ENCODE measurements at regions not wholly inside any gene's neighbourhood (a gene's known extent, or its start where the extent isn't known, plus 50 kb on each side); places are given as distances from the start of the nearest gene placed in this dataset.

GRCh38 chr3:83649692-83650091 is 1309.1 kb upstream of the CADM2 start:
- DNase-seq (ENCODE audit: low read depth, low spot score) = no peak
- Histone ChIP-seq H3K4me1 (ENCODE audit: insufficient read depth, insufficient read length) (no peaks in the 10 kb centered on the region), H3K4me3 (ENCODE audit: insufficient read length, low read depth) (no peak overlapping the region), H3K9ac (ENCODE audit: insufficient read length, low read depth) (no peak overlapping the region), H3K27me3 (ENCODE audit: insufficient read depth, insufficient read length) (no peaks in the 10 kb centered on the region), H3K36me3 (ENCODE audit: insufficient read depth, insufficient read length, low read length) (no peaks in the 10 kb centered on the region), H3K9me3 (ENCODE audit: insufficient read depth, low read length) (no peaks in the 10 kb centered on the region)
- no peak for TF ChIP-seq ZNF274 (IDR thresholded peaks at IDR 0.05; ENCODE audit: low read depth, low read length)

DNA sequence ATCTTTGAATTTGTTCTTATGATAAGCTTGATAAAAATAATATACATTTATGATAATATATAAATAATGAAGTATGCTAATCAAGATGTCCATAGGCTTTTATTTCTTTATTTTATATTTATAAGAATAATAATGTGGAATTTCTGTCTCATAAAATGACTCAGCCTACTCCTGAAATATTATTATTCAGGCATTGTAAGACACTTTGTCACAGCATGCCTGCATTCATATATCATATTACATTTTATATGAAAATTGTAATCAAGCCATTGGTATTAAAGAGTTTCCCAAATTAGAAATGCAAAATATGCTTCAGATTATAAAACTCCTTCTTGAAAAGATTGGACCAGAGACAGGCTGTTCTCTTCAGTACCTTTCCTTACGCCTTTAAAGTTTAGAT is 1303.7 kb upstream of the CADM2 start:
- H3K9ac ChIP-seq (ENCODE audit: insufficient read length, low read depth) = no peak overlapping the region
- no peaks in the 10 kb centered on the region for H3K9me3 ChIP-seq (ENCODE audit: insufficient read depth, low read length)
- H3K4me3 ChIP-seq (ENCODE audit: insufficient read length, low read depth) = no peak overlapping the region
- TF ChIP-seq SUZ12 (IDR thresholded peaks at IDR 0.05; ENCODE audit: extremely low read depth, insufficient read depth, insufficient read length) (no peak), YY1 (IDR thresholded peaks at IDR 0.05; ENCODE audit: insufficient read depth, insufficient read length) (no peak), ZNF274 (IDR thresholded peaks at IDR 0.05; ENCODE audit: low read depth, low read length) (no peak)
- no peaks in the 10 kb centered on the region for H3K4me1 ChIP-seq (ENCODE audit: insufficient read depth, insufficient read length)
- DNase-seq (ENCODE audit: low read depth, low spot score) = no peak
- H3K27me3 ChIP-seq (ENCODE audit: insufficient read depth, insufficient read length) = no peaks in the 10 kb centered on the region
- H3K36me3 ChIP-seq (ENCODE audit: insufficient read depth, insufficient read length, low read length) = no peaks in the 10 kb centered on the region

DNA sequence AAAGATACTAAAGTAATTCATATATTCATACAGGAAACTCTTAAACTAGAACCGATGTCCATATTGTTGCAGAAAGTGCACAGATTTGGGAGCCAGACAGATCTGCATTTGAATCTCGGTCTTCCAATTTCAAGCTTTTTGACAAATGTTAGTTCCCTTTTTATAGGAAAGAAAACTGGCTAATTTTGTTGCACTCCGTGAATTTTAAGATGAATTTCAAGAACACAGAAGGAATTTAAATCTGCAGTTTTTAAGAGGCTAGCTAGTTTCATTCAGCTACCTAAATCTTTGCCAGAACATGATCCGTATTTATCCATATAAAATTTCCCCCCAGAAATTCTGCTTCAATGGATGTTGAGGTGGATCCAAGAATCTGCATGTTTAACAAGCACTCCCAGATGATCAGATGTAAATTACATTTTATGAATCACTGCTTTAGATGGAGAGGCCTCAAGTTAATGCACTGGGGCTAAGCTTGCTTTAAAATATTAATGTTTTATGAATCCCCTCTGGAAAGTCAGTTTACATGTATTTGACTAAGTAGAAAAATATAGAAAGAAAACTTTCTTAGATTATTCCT is 1296.3 kb upstream of the CADM2 start:
- Histone ChIP-seq H3K4me3 (ENCODE audit: insufficient read length, low read depth) (no peak overlapping the region), H3K4me1 (ENCODE audit: insufficient read depth, insufficient read length) (no peaks in the 10 kb centered on the region), H3K9ac (ENCODE audit: insufficient read length, low read depth) (no peak overlapping the region), H3K9me3 (ENCODE audit: insufficient read depth, low read length) (no peaks in the 10 kb centered on the region), H3K27me3 (ENCODE audit: insufficient read depth, insufficient read length) (no peaks in the 10 kb centered on the region), H3K36me3 (ENCODE audit: insufficient read depth, insufficient read length, low read length) (no peaks in the 10 kb centered on the region)
- TF ChIP-seq YY1 (IDR thresholded peaks at IDR 0.05; ENCODE audit: insufficient read depth, insufficient read length) = no peak
- TF ChIP-seq SUZ12 (IDR thresholded peaks at IDR 0.05; ENCODE audit: extremely low read depth, insufficient read depth, insufficient read length) = no peak
- TF ChIP-seq ZNF274 (IDR thresholded peaks at IDR 0.05; ENCODE audit: low read depth, low read length) = no peak
- no peak for DNase-seq (ENCODE audit: low read depth, low spot score)

GRCh38 chr3:83670416-83670815 is 1288.4 kb upstream of the CADM2 start:
- no peak for DNase-seq (ENCODE audit: low read depth, low spot score)
- Histone ChIP-seq H3K9ac (ENCODE audit: insufficient read length, low read depth) (no peak overlapping the region), H3K36me3 (ENCODE audit: insufficient read depth, insufficient read length, low read length) (no peaks in the 10 kb centered on the region), H3K4me1 (ENCODE audit: insufficient read depth, insufficient read length) (no peaks in the 10 kb centered on the region), H3K4me3 (ENCODE audit: insufficient read length, low read depth) (no peak overlapping the region), H3K9me3 (ENCODE audit: insufficient read depth, low read length) (no peaks in the 10 kb centered on the region), H3K27me3 (ENCODE audit: insufficient read depth, insufficient read length) (no peaks in the 10 kb centered on the region)
- TF ChIP-seq YY1 (IDR thresholded peaks at IDR 0.05; ENCODE audit: insufficient read depth, insufficient read length) (no peak), ZNF274 (IDR thresholded peaks at IDR 0.05; ENCODE audit: low read depth, low read length) (no peak), SUZ12 (IDR thresholded peaks at IDR 0.05; ENCODE audit: extremely low read depth, insufficient read depth, insufficient read length) (no peak)

DNA sequence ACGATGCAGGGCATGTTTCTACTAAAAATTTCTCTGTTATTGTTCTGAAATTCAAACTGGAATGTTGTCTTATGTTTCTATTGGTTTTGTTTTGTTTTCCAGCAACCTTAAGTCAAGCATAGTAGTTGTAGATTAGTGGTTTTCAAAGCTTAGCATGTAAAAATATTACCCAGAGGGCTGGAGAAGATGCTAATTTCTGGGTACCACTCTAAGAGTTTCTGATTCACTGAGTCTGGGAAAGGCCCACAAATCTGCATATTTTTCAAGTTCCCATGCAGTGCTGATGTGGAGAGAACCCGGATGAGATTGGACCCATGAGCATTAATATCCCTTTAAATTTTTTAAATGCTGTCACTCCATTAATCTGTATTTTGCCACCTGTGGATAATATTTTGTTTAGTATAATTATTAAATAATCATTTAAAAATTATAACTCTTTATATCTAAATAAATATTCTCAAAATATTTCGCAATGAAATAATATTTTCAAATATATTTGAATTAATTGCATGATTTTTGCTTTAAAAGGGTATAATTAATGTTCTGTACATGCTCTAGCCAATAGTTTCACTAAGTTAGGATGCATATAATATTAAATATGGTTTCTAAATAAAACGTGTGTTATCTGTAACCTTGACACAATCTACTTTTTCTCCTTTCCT is 1274.7 kb upstream of the CADM2 start:
- no peaks in the 10 kb centered on the region for H3K9me3 ChIP-seq (ENCODE audit: insufficient read depth, low read length)
- H3K36me3 ChIP-seq (ENCODE audit: insufficient read depth, insufficient read length, low read length) = no peaks in the 10 kb centered on the region
- H3K27me3 ChIP-seq (ENCODE audit: insufficient read depth, insufficient read length) = no peaks in the 10 kb centered on the region
- no peak for DNase-seq (ENCODE audit: low read depth, low spot score)
- TF ChIP-seq ZNF274 (IDR thresholded peaks at IDR 0.05; ENCODE audit: low read depth, low read length) (no peak), SUZ12 (IDR thresholded peaks at IDR 0.05; ENCODE audit: extremely low read depth, insufficient read depth, insufficient read length) (no peak), YY1 (IDR thresholded peaks at IDR 0.05; ENCODE audit: insufficient read depth, insufficient read length) (no peak)
- no peak overlapping the region for H3K4me3 ChIP-seq (ENCODE audit: insufficient read length, low read depth)
- H3K4me1 ChIP-seq (ENCODE audit: insufficient read depth, insufficient read length) = no peaks in the 10 kb centered on the region
- H3K9ac ChIP-seq (ENCODE audit: insufficient read length, low read depth) = no peak overlapping the region

DNA sequence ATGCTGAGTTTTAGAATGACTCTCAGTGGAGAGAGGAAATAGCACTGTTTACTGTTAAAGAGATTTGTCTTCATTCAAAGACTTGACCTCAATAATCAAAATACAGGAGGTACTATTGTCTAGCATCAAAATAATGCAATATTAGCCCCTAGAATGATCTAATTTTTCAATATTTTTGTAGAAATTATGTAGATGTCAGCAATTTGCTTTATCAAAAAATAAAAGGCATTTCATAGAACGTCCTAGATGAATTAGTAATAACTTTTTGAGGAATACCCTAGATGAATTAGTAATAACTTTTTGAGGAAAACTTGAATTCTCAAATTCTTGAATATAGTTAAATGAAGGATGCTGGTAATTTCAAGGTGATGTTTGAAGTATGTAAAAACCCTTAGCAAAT is 1252.1 kb upstream of the CADM2 start:
- Histone ChIP-seq H3K4me1 (ENCODE audit: insufficient read depth, insufficient read length) (no peaks in the 10 kb centered on the region), H3K9me3 (ENCODE audit: insufficient read depth, low read length) (no peaks in the 10 kb centered on the region), H3K27me3 (ENCODE audit: insufficient read depth, insufficient read length) (no peaks in the 10 kb centered on the region), H3K4me3 (ENCODE audit: insufficient read length, low read depth) (no peak overlapping the region), H3K9ac (ENCODE audit: insufficient read length, low read depth) (no peak overlapping the region), H3K36me3 (ENCODE audit: insufficient read depth, insufficient read length, low read length) (no peaks in the 10 kb centered on the region)
- no peak for DNase-seq (ENCODE audit: low read depth, low spot score)
- TF ChIP-seq ZNF274 (IDR thresholded peaks at IDR 0.05; ENCODE audit: low read depth, low read length) (no peak), SUZ12 (IDR thresholded peaks at IDR 0.05; ENCODE audit: extremely low read depth, insufficient read depth, insufficient read length) (no peak), YY1 (IDR thresholded peaks at IDR 0.05; ENCODE audit: insufficient read depth, insufficient read length) (no peak)

DNA sequence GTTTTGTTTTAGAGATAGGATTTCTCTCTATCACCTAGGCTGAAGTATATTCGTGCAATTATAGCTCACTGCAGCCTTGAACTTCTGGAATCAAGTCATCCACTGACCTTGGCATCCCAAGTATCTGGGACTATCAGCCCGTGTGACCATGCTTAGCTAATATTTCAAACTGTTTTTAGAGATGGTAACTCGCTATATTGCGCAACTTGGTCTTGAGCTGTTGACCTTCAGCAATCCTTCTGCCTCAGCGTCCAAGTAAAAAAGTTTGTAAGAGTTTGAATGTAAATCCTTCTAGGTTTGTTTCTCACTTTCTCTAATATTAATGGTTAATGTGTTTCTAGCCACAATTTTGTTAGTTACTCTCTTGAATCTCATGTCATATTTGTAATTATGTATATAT is 1243.5 kb upstream of the CADM2 start:
- no peak for DNase-seq (ENCODE audit: low read depth, low spot score)
- Histone ChIP-seq H3K9me3 (ENCODE audit: insufficient read depth, low read length) (no peaks in the 10 kb centered on the region), H3K9ac (ENCODE audit: insufficient read length, low read depth) (no peak overlapping the region), H3K36me3 (ENCODE audit: insufficient read depth, insufficient read length, low read length) (no peaks in the 10 kb centered on the region), H3K4me1 (ENCODE audit: insufficient read depth, insufficient read length) (no peaks in the 10 kb centered on the region), H3K4me3 (ENCODE audit: insufficient read length, low read depth) (no peak overlapping the region), H3K27me3 (ENCODE audit: insufficient read depth, insufficient read length) (no peaks in the 10 kb centered on the region)
- no peak for TF ChIP-seq YY1 (IDR thresholded peaks at IDR 0.05; ENCODE audit: insufficient read depth, insufficient read length)
